Activated CD8-positive, alpha-beta memory T cell treated with anti-CD3 and anti-CD28 coated beads for 4 hours (primary cell): ENCODE measurements at regions not wholly inside any gene's neighbourhood (a gene's known extent, or its start where the extent isn't known, plus 50 kb on each side); places are given as distances from the start of the nearest gene placed in this dataset.

Source experiments
- DNase-seq, 2 donors: peaks; one replicate each; pipeline ENCODE4 v3.0.0-alpha.2; 2020; ENCODE audit warnings: low read depth in 2 of 2

GRCh38 chr15:72835294-72835890 is 51.8 kb upstream of the ADPGK start:
- no peak for DNase-seq

DNA sequence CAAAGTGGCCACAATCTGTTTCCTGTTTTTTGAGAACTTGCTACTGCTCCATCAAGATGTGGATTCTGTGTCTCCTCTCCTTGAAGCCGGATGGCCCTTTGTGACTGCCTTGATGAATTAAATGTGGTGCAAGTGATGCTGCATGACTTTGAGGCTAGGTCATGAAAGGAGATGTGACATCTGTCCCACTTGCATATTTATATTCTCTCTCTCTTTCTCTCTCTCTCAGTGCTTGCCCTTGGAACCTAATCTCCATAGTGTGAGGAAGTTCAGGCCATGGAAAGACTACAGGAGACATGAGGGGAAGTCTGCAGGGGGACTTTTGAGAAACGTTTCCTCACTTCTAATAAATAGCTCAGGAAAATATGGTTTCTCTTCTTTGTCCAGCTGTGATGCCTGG is 50.0 kb upstream of the ADPGK start:
- no peak for DNase-seq
